ENCODE measurements at regions not wholly inside any gene's neighbourhood (a gene's known extent, or its start where the extent isn't known, plus 50 kb on each side); places are given as distances from the start of the nearest gene placed in this dataset.

DNA sequence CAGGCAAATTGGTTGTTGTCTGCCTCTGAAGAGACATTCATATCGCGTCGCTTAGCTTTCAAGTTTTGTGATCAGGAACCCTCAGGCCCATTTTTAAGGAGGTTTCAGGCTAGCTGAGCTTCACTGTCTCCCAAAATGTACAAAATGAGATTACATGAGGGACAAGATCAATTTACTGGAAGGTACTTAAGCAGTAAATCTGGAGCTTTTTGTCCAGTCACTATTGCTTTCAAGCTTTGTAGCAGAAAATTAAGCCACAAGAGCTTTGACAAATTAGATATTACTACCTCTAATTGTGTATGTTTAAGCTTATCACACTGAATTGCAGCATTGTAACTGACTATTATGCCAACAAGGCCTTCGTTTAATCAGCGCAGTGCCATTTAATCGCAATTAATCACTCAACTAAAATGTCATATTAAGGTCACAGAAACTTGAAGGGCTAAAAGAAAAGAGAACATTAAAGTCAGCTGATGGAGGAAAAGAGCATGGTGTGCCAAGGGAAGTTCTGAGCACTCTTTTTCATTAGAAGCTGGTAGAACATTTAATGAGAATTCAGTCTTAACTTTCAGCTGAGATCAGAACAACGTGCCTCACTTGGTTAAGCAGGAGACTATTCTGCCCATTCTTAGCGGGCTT is 353.0 kb downstream of the FBXO8 start:
- no peak for DNase-seq (ENCODE audit: low read depth, low spot score)

GRCh38 chr4:173929921-173930320 is 353.5 kb downstream of the FBXO8 start:
- DNase-seq (ENCODE audit: low read depth, low spot score) = no peak

DNA sequence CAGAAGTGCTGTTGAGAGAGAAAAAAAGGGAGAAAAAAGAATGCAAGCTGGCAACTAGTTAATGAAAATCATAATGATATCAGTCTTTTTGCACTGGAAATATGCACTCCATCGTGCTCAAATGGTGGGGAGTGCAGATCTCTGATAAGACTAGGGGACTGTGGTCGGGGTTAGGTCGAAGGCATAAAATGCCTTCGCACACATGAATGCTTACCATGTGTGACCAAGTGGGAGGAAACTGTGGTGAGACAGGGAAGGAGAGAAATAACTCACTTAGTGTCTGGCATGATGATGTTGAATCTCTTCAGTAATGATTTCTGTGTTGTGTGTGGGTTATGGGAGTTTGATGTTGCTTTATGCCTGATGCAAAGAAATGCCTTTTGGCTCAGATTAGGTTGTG is 358.9 kb downstream of the FBXO8 start:
- no peak for DNase-seq (ENCODE audit: low read depth, low spot score)

DNA sequence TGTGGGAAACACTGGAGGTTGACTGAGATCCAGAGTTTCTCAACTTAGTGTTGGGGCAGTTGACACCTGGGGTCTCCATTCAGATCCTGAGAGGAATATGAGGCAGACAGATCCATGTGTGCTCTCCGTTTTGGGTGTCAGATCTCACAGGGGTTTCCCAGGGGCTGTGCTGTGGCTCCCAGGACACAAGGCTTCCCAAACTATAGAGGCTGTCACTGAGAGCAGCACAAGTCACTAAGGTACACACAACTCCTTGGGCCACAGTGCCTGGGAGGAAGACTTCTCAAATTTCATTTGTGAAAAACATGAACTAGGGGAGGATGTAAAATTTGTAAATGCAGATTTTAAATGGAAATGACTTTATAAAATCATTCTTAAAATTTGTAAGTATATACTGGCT is 363.6 kb downstream of the FBXO8 start:
- no peak for DNase-seq (ENCODE audit: low read depth, low spot score)

DNA sequence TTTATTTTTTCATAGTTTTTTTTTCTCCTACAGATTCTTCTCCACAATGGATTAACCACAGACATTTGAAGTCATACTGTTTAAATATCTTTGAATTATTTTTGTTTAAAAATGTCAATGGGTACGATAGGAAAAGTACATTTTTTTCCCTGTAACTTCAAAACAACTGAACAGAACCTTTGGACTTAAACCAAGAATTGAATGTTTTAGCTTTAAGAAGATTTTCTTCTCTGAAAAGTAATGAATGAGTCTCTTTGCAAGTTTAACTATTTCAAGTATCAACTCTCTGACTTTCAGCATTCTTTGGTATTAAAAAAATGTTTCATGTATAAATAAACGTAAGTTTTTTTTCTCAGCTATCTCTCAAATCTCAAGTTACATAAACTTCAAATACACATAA is 364.3 kb downstream of the FBXO8 start:
- no peak for DNase-seq (ENCODE audit: low read depth, low spot score)

GRCh38 chr4:173917255-173917960 is 366.1 kb downstream of the FBXO8 start:
- no peak for DNase-seq (ENCODE audit: low read depth, low spot score)

- DNase-seq (ENCODE audit: low read depth, low spot score) = no peak
Observed at GRCh38 chr4:173913496-173913895, 370.0 kb downstream of the FBXO8 start.

DNA sequence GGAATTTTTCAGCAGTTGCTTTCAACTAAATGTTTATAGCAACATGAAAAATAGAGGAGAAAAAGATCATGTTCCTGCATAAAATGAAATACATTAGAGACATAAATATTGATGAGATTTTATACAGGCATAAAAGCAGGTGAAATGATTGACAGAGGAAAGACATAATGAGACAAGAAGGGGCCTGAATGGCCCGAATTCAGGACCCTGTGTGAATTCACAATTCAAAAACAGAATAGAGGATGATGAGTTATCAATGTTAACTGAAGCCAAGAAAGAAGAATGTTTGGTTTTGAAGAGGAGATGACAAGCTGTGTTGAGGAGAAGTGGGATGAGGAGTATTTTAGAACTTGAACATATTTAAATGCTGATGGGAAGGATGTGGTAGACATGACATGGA is 371.1 kb downstream of the FBXO8 start:
- DNase-seq (ENCODE audit: low read depth, low spot score) = no peak

DNA sequence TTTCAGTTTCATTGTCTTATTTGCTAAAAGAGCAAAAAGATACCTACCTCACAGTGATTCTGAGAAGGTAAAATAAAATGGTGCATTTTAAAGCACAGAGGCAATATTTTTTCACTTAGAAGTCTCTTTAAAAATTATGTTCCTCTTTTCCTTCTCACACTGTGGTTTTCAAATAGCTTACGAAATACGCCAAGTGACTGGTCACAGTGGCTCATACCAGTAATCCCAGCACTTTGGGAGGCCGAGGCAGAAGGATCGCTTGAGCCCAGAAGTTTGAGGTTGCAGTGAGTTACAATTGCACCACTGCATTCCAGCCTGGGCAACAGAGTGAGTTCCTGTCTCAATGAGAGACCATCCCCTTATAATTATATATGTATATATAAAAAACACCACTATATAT is 372.6 kb downstream of the FBXO8 start:
- DNase-seq (ENCODE audit: low read depth, low spot score) = no peak

DNA sequence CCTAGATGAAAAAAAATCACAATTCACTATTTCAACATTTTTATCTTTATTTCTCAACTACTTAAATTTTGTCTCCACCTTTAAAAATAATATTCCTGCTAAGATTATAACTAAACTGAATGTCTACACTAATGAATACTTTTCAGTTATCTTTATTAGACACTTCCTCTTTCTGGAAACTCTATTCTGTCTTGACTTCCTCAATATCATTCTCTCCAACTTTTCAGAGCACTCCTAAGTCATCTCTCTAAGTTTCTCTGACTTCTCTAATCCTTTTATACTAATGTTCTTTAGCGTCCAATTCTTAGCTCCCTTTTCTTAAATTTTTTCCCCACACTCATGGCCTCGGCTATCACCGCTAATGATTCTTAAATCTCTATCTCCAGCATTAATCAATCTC is 374.2 kb downstream of the FBXO8 start:
- no peak for DNase-seq (ENCODE audit: low read depth, low spot score)

DNA sequence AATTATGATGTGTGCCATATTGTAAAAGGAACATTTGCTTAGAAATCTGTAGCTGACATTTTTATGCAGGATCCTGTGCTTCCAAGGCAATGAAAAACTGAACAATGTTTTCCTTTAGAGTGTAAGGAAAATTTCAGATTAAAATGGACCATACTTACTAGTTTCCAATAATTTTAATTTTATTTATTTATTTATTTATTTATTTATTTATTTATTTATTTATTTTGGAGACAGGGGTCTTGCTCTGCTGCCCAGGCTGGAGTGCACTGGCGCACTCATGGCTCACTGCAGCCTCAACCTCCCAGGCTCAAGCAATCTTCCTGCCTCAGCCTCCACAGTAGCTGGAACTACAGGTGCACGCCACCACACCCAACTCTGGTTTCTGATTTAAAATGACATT is 369.8 kb upstream of the HAND2 start:
- no peak for DNase-seq (ENCODE audit: low read depth, low spot score)

- DNase-seq (ENCODE audit: low read depth, low spot score) = no peak
Observed at GRCh38 chr4:173891072-173891471, 361.0 kb upstream of the HAND2 start.

- no peak for DNase-seq (ENCODE audit: low read depth, low spot score)
Observed at GRCh38 chr4:173883821-173884220, 353.8 kb upstream of the HAND2 start.

DNA sequence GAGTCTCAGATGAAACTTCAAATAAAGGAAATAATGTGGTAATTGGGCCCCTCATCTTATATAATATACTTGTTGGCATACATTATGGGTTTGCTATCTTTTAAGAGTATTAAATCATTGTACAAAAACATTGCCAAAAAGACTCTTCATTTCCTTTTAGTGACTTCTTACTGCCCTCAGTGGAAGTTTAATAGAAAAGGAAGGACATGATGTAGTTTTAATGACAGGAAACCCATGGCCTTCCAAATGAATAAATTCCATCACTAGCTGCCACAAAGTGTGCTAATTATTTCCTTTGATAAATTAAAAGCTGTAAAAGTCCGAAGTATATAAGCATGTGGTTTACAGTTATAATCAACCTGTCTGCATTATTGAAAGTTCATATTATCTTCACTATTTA is 350.9 kb upstream of the HAND2 start:
- no peak for DNase-seq (ENCODE audit: low read depth, low spot score)

DNA sequence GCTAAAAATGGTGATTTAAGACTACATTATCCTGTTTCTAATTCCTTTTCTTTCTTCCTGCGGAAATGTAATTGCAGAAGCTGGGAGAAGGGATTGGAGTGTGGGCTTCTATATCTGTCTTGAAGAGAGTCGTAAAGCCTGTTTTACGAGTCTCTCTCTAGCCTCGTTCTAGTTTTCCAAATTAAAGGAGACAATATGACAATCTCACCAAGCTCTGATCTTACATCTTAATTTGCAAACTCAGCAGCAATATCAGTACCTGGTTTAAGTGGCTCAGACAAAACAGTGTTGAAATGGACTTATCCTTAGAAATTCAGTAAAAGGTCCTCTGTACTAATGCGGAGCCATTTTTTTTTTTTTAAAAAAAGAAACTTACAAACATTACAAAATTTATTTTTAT is 349.5 kb upstream of the HAND2 start:
- no peak for DNase-seq (ENCODE audit: low read depth, low spot score)

GRCh38 chr4:173878701-173879100 is 348.7 kb upstream of the HAND2 start:
- DNase-seq (ENCODE audit: low read depth, low spot score) = no peak

GRCh38 chr4:173871643-173872042 is 341.6 kb upstream of the HAND2 start:
- no peak for DNase-seq (ENCODE audit: low read depth, low spot score)

DNA sequence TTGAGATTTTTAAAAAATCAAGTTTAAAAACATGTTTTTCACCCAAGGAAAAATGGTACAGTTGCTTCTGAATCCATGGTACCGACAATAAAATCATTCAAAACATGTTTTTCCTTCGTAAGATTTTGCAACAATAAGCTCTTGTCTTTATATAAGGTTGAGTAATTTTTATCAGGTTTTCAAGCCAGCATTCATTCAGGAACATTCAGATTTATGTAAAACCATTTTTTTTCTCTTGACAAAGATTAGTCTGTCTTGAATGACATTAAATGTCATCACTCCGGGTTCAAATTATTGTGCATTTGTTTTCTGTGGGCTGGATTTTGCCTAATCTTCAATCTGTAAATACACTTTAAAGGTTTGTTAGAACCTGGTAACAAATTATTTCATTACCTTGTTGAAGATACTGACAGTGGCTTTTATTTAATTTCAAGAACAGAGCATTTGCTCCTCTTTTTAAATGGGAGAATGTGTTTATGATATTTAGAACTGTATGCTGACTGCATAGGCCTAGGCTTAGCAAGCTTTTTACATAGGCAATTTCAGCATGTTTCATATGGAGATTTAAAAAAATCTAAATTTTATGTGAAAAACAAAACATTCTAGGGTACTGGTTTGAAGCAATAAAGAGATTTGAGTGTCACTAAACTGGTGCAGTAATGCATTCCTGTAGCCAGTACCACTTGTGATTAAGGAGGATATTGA is 336.4 kb upstream of the HAND2 start:
- DNase-seq (ENCODE audit: low read depth, low spot score) = no peak

GRCh38 chr4:173862754-173863153 is 332.7 kb upstream of the HAND2 start:
- no peak for DNase-seq (ENCODE audit: low read depth, low spot score)

- DNase-seq (ENCODE audit: low read depth, low spot score) = no peak
Observed at GRCh38 chr4:173860094-173860493, 330.1 kb upstream of the HAND2 start.

DNA sequence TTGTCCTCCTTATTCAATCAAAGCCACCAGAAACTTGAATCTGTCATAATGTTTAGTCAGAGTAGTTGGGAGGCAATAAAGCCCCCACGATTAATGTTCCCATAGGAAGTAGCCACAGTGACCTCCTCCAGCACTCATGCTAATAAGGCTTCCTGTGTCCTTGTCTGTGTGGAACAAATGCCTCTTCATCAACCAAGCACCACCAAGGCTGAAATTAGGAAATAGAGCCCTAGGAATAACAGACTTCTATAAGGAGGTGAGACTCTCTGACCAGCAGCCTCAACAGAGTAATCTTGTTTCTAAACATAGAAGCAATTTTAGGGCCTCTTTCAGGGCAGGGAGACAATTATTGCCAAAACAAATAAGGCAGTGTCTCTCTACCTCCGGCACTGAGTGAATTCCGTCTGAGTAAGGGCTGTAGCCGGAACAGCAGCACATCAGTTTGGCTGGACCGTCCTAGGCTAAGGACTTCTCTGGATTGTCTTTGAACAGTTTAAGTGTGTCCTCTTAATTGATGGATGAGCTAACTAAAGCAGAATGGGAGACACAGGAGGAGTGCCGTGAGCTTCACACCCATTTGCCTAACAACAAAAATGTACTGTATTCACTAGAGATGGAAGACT is 329.2 kb upstream of the HAND2 start:
- DNase-seq (ENCODE audit: low read depth, low spot score) = no peak

- no peak for DNase-seq (ENCODE audit: low read depth, low spot score)
Observed at GRCh38 chr4:173858471-173858870, 328.4 kb upstream of the HAND2 start.

DNA sequence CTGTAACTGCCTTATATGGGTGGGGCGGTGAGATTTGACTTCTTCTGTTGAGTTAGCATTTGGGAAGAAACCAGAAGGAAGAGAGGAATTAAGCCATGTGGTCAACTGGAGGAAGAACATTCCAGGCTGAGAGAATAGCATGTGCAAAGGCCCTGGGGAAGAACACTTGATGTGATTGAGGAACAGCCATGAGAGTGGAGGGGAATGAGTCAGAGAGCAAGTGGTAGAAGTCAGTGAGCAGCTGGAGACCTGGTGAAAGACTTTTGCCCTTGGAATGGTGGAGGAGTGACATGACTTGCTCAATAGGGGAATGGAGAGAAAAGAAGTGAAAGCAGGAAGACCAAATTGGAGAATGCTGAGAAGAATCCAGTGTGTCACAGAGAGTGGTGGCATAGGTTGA is 327.8 kb upstream of the HAND2 start:
- no peak for DNase-seq (ENCODE audit: low read depth, low spot score)
